NCI-H1417 treated with DMSO at 0.1 percent for 48 hours (cell line): ENCODE measurements at regions not wholly inside any gene's neighbourhood (a gene's known extent, or its start where the extent isn't known, plus 50 kb on each side); places are given as distances from the start of the nearest gene placed in this dataset.

ENCODE experiments used
- DNase-seq: peaks from one replicate; lab custom pipeline; 2025; lab: John Stamatoyannopoulos, UW

DNA sequence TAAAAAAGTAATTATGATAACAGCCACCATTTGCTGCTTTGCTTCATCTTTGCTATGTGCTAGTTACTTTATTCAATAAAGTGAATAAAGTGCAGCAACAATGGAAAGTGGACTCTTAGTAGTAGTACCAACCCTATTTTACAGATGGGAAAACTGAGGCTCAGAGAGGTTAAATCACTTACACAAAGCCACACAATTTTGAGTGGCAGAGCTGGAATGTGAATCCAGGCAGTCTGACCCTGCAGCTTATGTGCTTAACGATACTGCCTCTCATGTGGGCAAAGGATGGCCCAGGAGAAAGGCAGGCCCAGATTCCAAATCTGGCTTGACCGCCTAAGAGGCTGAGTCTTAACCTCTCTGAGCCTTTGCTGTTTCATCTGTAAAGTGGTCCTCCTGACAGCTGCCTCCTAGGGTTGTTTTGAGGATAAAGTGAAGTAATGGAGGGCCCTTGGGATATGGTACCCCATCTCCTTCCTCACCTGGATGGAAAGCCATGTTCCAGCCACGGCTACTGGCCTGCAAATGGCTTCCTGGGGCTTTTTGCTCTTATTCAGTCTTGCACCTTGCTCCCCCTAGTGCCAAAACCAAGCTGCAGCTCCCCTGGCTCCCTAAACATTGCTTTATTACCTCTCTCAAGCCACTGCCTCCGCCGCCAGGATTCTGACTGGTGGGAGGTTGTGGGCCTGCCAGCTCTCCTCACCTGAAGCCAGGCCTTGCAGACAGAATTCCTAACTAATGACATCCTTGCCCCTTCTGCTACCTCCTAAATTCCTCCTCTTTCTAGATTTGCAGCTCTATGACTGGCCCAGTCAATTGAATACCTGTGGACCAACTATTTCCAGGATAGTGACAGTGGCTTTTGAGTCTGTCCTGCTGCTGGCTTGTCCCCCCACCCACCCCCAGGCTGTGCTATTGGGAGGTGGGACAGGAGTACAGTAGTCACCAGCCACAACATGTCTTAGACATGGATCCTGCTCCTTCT lies 283.3 kb upstream of the PWP1 start:
- no peak for DNase-seq

DNA sequence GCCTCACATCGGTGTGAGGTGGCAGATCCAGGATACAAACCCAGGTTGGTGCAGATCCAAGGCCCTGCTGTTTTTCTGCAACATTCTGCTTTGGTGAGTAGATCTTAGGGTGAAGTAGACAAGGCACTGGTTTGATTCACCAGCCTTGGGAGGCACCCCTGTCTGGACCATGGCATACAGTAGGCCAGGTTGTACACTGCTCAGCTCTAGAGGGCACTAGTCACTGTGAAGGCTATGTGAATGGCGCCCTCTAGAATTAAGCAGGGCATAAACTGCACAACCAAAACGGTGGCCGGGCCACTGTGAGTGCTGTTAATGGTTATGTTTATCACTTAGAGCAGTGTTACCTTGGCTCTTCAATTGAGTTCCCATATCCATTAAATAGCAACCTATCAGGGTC lies 280.6 kb upstream of the PWP1 start:
- DNase-seq, result no peak

DNA sequence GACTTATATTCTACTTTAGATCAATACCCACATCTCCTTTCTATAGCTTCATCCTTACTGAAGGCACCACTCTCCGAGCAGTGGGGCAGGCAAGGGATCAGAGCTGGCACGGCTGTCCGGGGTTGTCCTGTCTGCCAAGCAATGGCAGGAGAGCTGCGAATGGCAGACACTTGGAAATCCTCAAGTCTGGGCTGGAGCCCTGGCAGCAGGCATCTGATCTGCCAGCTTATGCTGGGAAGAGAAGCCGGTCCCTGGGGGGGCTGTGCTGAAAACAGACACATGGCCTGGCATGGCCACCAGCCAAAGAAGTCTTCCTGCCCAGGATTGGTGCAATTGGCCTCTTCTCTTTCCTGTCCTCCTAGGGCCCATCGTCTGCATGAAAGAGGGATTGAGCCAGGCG lies 280.2 kb upstream of the PWP1 start:
- no peak for DNase-seq

DNA sequence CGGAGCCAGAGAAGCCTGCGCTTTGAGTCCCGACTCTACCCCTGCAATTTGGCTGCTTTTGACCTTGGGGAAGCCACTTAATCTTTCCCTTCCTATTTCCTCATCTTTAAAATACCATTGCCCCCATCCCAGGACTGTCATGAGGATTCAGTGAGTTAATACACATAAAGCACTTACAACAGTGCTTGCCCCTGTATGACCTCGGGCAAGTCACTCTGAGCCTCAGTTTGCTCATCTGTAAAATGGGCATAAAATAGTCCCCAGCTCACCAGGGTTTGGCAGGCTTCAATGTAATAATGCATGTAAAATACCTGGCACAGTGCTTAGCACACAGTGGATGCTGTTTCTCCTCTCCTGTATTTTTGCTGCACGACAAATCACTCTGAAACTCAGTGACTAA lies 278.7 kb upstream of the PWP1 start:
- DNase-seq, result no peak

DNA sequence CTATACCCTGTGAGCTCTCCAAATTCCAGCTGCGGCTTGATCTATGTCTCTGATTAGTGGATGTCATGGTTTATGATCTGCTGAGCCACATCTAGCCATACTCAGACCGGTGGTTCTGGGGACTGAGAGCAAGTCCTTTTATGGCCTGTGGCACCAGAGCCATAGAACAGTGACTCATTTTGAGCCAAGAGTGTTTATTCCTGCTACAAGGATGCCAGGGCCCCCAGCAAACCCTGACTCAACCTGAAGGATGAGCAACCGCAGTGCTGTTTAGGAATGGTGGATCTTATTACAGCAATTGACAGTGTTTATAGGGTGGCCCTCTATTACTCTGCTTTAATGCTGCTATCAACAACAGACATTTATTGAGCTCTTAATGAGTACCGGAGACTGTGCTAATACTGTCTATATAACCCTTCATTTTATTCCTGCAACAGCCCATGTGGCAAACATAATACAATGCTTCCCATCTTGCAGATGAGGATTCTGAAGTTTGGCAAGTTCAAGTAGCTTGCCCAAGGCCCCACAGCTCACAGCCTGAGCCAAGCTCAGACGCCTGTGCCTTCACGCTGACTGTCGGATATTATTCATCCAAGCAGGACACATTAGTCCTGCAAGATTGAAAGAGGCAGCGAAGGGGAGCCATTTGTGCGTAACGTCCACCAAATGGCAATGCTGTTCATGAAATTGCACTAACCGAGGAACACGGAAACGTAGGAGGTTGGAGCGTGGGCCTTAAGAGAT lies 273.6 kb upstream of the PWP1 start:
- no peak for DNase-seq

DNA sequence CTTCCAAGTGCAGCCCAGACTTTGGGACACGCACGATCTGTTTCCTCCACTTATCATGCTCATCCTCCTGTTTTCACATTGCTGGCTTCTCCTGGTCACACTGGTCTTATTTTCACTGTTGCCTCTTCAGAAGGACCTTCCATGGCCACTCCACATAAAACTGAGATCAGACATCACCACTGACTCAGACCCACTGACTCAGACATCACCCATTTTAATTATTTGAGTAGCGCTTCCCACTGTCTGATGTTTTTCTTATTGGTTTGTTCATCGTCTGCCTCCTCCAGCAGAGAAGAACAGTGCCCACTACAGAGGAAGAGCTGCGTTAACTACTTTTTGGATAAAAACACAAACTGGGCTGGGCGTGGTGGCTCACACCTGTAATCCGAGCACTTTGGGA lies 270.5 kb upstream of the PWP1 start:
- no peak for DNase-seq

DNA sequence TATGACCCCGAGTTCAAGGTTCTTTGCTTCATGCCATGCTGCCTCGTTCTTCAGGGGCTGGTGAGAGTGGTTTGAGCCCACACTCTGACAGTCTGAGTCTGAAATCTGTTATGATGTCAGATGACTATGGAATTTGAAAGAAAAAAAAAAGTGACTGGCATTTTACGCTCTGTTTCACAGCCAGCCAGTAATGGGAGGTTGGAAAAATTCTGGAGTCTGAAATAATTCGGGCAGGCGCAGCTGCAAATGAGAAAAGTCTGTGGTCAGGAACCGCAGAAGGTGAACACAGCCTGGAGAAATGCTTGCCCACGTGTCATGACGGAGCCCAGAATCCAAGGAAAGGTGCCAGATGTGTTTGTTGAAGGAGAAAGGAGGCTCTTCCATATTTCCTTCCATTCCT lies 269.8 kb upstream of the PWP1 start:
- DNase-seq, result no peak

DNA sequence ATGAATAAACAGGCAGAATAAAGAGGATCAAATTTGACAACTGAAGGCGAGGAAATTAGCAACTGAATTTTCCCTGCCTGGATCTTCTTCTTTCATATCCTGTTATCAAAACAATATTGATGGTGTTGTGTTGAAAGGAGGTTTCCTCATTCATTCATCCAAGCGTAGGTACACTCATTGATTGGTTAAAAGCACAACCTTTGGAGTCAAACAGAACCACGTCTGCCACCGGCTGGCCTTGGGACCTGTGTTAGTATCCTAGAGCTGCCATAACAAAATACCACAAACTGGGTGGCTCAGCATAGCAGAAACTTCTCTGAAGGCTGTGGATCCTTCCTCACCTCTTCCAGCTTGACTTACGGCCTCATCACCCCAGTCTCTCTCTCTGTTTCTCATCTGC lies 268.6 kb upstream of the PWP1 start:
- no peak for DNase-seq

DNA sequence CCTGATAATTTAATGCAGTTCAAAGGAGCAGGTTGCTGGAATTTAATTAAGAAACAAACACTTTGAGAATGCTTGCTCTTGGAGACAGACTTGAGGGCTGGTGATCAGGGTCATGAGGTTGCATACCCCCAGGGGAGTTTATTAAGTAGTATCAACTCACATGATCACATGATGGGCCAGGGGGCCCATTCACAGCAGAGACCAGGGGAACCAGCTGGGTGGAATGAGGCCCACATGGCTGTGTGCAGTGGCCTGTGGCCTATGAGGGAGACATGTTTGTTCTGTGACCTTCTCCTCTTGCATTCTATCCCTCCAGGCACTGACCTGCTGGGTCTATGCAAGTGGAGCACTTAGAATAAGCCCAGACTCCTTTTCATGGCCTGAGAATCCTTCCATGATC lies 266.6 kb upstream of the PWP1 start:
- no peak for DNase-seq

DNA sequence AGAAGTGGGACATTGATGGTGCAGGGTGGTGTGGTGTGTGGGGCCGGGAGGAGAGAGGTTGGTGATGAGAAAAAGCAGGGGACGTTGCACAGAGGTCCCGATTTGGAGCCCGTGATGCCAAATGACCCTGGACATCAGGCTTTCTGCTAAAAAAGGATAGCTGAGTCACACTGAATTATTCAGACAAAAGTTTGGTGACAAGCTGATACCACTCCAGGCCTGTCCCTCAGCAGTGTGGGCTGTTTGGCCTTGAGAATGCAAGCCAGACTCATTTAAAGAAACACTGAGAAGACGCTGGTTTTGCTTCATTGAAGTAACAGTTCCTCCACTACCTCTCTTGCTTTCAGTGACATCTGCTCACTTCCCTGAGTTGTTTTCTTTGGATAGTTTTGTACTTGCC lies 262.1 kb upstream of the PWP1 start:
- no peak for DNase-seq

DNA sequence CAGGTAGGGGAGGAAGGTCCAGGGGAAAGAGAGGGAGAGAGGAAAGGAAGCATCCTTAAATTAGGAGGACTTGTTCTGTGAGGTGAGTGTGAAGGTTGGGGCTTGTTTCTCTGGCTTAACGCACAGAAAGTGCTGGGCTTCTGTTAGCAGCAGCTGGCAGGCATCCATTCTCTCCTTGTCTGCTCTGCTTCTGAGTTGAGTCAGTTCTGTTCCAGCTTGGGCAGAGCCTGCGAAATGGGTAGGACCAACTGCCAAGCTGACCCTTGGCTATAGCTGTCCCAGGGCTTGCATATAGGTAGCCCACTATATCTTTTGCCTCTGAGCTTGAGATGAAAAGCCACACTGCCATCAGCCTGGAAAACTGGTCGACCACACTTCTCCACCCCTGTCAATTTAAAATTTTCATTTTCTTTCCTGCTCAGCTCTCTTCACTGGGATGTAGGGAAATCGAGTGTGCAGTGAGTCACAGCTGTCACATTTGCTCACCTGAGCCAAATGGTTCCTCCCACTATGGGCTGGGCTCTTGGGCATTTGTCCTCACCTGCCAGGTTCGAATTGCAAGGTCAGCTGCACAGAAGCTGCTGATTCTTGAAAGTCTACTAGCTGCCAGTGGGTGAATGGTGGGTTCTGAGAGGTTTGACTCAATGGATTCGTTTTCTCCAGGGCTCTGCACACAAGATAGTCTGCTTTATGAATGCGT lies 256.4 kb upstream of the PWP1 start:
- no peak for DNase-seq

DNA sequence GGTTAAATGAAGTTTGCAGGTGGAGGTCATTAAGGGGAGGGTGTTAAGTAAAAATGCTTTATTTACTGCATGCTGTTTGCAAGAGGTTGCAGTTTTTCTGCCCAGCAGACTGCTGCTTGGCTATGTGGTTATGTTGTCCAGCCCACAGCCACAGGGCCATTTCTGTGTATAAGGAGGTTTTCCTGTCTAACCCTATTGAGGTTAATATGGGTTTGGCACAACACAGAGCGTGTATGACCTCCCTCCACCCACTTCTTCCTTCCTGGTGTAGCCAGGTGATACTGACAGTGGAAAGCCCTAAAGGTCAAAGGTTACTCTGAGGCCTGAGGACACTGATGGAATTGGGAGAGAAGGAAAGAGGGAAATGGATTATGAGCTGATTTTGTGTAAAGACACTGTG lies 253.7 kb upstream of the PWP1 start:
- no peak for DNase-seq

DNA sequence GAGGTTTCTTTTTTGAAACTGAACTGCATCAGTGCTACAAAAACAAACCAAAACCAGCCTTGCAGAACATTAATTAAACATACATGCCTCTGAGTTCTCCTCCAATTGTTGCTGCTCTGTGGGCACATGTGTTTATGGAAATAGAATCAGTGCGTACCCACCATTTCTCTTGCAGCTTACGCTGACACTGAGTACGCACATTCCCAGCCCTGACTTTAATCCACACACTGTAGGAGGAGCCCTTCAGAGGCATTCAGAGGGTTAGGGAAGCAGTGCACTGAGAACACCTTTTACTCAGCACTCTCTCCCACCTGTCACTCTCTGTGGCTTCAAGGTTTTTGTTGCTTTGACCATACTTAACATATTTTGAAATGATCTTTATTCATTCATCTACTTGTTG lies 250.5 kb upstream of the PWP1 start:
- DNase-seq, result no peak

DNA sequence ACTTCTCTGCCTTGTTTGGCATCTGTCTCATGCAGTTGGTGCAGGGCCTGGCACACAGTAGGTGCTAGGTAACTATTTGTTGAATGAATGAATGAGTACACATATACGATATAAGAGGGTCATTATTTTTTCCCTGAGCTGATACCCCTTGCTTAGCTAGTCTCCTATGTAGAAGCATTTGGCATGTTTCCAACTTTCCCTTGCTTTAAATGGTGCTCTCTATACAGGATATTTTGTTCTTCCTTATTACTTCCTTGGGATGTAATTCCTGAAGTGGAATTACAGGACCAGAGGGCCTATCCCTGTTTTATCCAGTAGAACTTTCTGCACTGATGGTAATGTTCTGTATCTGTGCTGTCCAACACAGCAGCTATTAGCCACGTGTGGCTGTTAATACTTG lies 250.1 kb upstream of the PWP1 start:
- no peak for DNase-seq

DNA sequence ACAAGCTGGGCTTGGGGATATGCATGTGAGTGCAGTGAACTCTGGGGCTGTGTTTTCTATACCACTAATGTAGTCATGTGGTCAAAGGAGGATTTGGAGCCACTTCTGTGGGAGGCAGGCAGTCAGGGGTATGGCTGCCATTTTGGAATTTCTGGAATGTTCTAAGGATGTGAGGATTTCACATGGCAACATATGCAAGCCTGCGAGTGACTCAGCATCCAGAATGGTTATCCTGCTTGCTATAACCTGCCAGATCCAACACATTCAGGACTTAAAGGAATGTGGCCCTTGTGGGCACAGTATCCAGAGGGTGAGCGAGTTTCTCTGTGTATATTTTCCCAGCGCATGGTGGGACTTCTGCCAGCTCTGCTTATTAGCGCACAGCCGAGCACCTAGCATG lies 249.2 kb upstream of the PWP1 start:
- DNase-seq, result no peak

DNA sequence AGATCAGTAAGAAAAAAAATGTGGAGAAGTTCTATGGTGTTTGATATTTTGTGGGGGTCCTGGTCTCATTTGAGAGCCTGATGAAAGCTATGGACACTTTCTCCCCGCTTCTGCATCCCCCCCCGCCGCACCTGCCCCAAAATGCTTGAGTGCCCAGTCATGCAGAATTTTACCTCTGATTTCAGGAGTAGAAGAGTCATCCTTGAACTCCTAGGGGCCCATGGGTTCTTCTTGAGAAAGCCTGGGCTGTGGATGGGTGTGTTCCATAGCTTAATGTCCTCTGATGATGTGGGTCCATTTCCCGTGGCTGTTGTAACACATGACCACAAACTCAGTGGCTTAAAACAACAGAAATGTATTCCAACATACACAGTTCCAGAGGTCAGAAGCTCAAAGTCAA lies 248.8 kb upstream of the PWP1 start:
- no peak for DNase-seq

DNA sequence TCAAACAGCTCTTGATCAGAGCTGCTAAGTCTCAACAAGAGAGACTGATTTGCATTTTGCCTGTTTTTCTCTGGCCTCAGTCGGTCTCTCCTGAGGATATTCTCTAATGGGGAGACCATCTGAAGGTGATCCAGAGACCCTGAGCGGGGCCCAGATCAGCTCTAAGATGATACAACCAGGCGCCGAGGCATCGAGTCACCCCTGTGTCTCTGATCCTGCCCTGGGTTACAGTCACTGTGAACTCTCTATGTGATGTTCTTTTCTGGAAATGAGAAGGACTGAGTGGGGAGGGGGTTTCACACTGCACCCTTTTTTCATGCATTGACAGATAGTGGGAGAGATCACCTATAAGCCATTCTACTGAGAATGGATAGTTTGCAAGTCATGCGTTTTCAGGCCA lies 247.6 kb upstream of the PWP1 start:
- no peak for DNase-seq

DNA sequence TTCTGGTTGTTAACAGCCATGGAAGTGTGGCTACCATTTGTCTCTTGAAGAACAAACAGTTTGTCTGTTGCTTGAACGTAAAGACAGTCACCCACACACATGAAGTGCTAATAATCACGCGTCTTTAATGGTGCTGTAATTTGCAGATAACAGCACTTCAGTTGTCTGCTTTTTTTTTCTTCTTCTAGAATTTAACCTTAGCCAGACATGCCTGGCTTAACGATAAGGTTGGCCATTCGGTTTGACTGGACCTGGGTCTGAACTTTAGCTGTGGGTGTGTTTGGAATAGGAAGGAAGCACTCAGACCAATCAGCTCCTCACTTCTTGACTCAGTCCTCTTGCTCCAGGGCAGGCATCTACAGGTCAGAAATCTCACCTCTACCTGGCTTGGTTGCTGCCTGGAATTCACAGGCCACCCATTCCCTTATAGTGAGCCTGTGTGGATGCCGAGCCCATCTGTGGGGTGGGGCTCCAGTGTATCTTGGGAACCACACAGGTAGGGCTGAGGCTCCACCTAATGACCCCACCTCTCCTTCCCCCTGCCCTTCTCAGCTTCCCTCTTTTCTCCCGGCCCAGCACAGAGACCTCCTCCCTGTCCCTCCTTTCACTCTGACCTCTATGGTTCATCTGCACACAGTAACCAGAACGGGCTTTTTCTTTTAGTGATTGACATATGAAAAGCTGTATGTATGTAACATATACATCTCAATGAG lies 246.4 kb upstream of the PWP1 start:
- DNase-seq, result peak; percentile 89

DNA sequence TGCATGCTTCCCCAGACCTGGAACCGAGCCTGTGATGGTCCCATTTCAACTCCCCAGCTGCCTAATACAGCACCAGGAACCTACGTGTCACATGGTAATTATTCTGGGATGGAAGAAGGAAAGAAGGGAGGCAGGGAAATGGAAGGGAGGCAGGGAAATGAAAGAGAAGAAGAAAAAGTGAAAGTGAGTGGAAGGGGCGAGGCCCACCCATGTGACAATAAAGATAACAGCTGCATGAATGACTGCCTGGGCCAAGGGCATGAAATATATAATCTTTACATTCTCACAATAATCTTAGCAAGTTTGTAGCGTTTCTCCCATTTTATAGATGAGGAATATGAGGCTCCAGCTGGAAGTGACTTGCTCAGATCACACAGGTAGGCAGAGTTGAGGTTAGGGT lies 245.0 kb upstream of the PWP1 start:
- no peak for DNase-seq

DNA sequence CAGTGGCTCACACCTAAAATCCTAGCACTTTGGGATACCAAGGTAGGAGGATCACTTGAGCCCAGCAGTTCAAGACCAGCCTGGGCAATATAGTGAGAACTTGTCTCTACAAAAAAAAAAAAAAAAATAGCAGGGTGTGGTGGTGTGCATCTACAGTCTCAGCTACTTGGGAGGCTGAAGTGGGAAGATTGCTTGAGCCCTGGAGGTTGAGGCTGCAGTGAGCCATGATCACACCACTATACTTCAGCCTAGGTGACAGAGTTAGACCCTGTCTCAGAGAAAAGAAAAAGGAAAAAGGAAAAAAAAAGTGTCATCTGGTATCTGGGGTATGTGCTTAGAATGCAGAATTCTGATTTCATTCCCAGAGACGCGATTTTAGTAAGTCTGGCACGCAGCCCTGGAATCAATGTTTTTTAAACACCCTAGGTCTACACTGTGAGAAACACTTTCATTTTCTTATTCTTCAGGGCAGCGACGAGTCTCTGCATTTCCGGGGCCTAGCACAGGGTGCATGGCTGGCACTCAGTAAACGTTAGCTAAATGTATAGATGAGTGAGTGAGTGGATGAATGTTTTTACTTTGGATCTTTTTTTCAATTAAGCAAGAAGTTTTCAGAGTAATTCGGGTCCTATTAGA lies 243.8 kb upstream of the PWP1 start:
- DNase-seq, result no peak

DNA sequence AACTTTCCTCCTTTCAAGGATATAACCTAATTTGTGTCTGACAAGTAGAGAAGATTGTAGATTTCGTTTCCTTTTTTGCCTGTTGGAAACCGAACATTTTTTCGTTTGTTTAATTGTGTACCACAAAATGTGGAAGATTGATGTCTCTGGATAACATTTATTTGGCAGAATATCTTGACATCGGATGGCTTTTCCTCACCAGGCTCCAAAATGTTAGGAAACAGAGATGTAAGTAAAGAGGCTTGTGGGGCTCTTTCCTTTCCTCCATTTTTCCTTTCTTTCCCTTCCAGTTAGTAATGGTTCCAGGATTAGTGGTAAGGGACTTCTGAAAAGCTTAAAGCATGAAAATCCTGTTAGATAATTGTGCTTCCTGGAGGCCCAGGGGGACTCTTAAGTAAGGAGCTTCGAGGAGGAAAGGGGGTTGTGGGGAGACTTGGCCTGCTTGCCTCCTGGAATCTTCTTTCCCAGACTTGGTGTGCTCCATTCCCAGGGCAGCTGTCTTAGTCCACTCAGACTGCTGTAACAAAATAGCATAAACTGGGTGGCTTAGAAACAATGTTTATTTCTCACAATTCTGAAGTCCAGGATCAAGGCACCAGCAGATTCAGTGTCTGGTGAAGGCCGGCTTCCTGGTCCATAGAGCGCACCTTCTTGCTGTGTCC lies 243.1 kb upstream of the PWP1 start:
- no peak for DNase-seq
